Prostate gland (tissue), 2 donors: ENCODE measurements at regions not wholly inside any gene's neighbourhood (a gene's known extent, or its start where the extent isn't known, plus 50 kb on each side); places are given as distances from the start of the nearest gene placed in this dataset.

Experiments
- POLR2A ChIP-seq: fragments of 450-650 bp; IDR thresholded peaks from one replicate; pipeline ENCODE4 v1.6.1; 2016; ENCODE audit warnings: antibody characterized with exemption, mild to moderate bottlenecking
- TF ChIP-seq, protein P1 (sequence below), 4 experiments: fragments of 200-600 bp in 2 of 4; fragments of 450-650 bp in 2 of 4; sonication (generic) in 2 of 4; IDR thresholded peaks; 1 replicate in 3 of 4; 2 replicates in 1 of 4; pipeline ENCODE4 v1.5.1; 2016 to 2019; ENCODE audit warnings: antibody characterized with exemption in 4 of 4, mild to moderate bottlenecking in 2 of 4, moderate library complexity in 2 of 4

DNA sequence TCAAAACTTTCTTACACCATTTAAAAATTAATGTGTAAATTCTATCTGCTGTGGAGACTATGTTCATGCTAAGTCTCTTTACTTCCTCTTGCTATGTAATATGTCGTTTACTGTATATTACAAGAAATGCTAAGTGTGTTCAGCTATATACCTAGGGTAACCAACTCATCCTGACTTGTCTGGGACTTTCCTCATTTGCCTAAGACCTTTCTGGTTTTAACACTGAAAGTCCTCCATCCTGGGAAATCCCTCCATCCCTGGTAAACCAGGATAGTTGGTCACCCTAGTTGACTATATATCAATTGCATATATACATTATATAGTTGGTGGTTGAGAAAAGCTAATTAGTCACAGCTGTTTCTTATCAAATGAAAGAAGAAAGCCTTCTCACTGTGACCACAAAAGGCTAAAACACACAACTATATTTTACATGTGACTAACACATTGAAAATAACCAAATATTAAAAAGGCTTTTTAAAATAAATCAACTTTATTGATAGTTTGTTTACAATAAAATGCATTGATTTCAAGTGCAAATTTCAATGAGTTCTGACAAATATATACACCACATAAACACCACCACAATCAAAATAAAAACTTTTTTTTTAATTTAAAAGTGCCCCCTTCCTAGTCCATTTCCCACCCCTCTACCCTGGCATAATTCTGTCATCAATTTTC, 167.7 kb upstream of the INHBA start:
- TF ChIP-seq, protein P1, sequence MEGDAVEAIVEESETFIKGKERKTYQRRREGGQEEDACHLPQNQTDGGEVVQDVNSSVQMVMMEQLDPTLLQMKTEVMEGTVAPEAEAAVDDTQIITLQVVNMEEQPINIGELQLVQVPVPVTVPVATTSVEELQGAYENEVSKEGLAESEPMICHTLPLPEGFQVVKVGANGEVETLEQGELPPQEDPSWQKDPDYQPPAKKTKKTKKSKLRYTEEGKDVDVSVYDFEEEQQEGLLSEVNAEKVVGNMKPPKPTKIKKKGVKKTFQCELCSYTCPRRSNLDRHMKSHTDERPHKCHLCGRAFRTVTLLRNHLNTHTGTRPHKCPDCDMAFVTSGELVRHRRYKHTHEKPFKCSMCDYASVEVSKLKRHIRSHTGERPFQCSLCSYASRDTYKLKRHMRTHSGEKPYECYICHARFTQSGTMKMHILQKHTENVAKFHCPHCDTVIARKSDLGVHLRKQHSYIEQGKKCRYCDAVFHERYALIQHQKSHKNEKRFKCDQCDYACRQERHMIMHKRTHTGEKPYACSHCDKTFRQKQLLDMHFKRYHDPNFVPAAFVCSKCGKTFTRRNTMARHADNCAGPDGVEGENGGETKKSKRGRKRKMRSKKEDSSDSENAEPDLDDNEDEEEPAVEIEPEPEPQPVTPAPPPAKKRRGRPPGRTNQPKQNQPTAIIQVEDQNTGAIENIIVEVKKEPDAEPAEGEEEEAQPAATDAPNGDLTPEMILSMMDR (IDR thresholded peaks at IDR 0.05), result no peak
- TF ChIP-seq POLR2A, result no peak
